ENCODE measurements at regions not wholly inside any gene's neighbourhood (a gene's known extent, or its start where the extent isn't known, plus 50 kb on each side); places are given as distances from the start of the nearest gene placed in this dataset.
"Not testable (repeated sequence)": the region's sequence is repeated elsewhere in the genome, so short reads cannot be mapped to it uniquely, and the experiment has no call there.

- WGBS = 95% methylated on average over 3 of the region's 3 CpGs
Measured at GRCh38 chr2:144920755-144921530, 401.0 kb upstream of the ZEB2 start.

GRCh38 chr2:144914622-144915318 is 394.9 kb upstream of the ZEB2 start:
- 40% methylated on average over 2 of the region's 2 CpGs for WGBS
- DNase-seq (ENCODE audit: extremely low spot score) = no peak
- H3K27ac ChIP-seq (ENCODE audit: low read depth) = no peak overlapping the region
- no peak overlapping the region for H3K4me3 ChIP-seq (ENCODE audit: low read depth, low read length)
- no peaks in the 10 kb centered on the region for H3K4me1 ChIP-seq (ENCODE audit: insufficient read depth)
- H3K36me3 ChIP-seq (ENCODE audit: insufficient read depth) = no peaks in the 10 kb centered on the region

More at GRCh38 chr2:144920755-144921530, 401.0 kb upstream of the ZEB2 start:
- no peak overlapping the region for H3K27ac ChIP-seq (ENCODE audit: low read depth)
- H3K4me1 ChIP-seq (ENCODE audit: insufficient read depth) = no peaks in the 10 kb centered on the region
- DNase-seq (ENCODE audit: extremely low spot score) = no peak
- H3K4me3 ChIP-seq (ENCODE audit: low read depth, low read length) = no peak overlapping the region
- H3K36me3 ChIP-seq (ENCODE audit: insufficient read depth) = no peaks in the 10 kb centered on the region

- Histone ChIP-seq H3K27ac (ENCODE audit: low read depth) (no peak overlapping the region), H3K4me3 (ENCODE audit: low read depth, low read length) (no peak overlapping the region), H3K4me1 (ENCODE audit: insufficient read depth) (no peaks in the 10 kb centered on the region), H3K36me3 (ENCODE audit: insufficient read depth) (no peaks in the 10 kb centered on the region)
- 67% methylated on average over 1 of the region's 1 CpG for WGBS
- DNase-seq (ENCODE audit: extremely low spot score) = no peak
Measured at GRCh38 chr2:144914113-144914512, 394.2 kb upstream of the ZEB2 start.

GRCh38 chr2:144912206-144912605 is 392.3 kb upstream of the ZEB2 start:
- H3K27ac ChIP-seq (ENCODE audit: low read depth) = no peak overlapping the region
- no peaks in the 10 kb centered on the region for H3K36me3 ChIP-seq (ENCODE audit: insufficient read depth)
- H3K4me1 ChIP-seq (ENCODE audit: insufficient read depth) = no peaks in the 10 kb centered on the region
- no peak for DNase-seq (ENCODE audit: extremely low spot score)
- no peak overlapping the region for H3K4me3 ChIP-seq (ENCODE audit: low read depth, low read length)
- WGBS = 92% methylated on average over 2 of the region's 2 CpGs

- Histone ChIP-seq H3K27ac (ENCODE audit: low read depth) (no peak overlapping the region), H3K4me3 (ENCODE audit: low read depth, low read length) (no peak overlapping the region), H3K36me3 (ENCODE audit: insufficient read depth) (no peaks in the 10 kb centered on the region), H3K4me1 (ENCODE audit: insufficient read depth) (no peaks in the 10 kb centered on the region)
- no peak for DNase-seq (ENCODE audit: extremely low spot score)
- 86% methylated on average over 2 of the region's 2 CpGs for WGBS
Measured at GRCh38 chr2:144905956-144906355, 386.0 kb upstream of the ZEB2 start.

- Histone ChIP-seq H3K36me3 (ENCODE audit: insufficient read depth) (no peaks in the 10 kb centered on the region), H3K27ac (ENCODE audit: low read depth) (no peak overlapping the region), H3K4me1 (ENCODE audit: insufficient read depth) (no peaks in the 10 kb centered on the region), H3K4me3 (ENCODE audit: low read depth, low read length) (no peak overlapping the region)
- DNase-seq (ENCODE audit: extremely low spot score) = no peak
- 97% methylated on average over 3 of the region's 3 CpGs for WGBS
Measured at GRCh38 chr2:144904612-144905011, 384.7 kb upstream of the ZEB2 start.

GRCh38 chr2:144903045-144903444 is 383.1 kb upstream of the ZEB2 start:
- 88% methylated on average over 17 of the region's 19 CpGs for whole genome bisulfite sequencing
- H3K27ac ChIP-seq (ENCODE audit: low read depth); H3K4me3 ChIP-seq (ENCODE audit: low read depth, low read length); H3K4me1 ChIP-seq (ENCODE audit: insufficient read depth); H3K36me3 ChIP-seq (ENCODE audit: insufficient read depth); DNase-seq (ENCODE audit: extremely low spot score): not testable (repeated sequence)

- H3K36me3 ChIP-seq (ENCODE audit: insufficient read depth); H3K4me3 ChIP-seq (ENCODE audit: low read depth, low read length); H3K4me1 ChIP-seq (ENCODE audit: insufficient read depth); DNase-seq (ENCODE audit: extremely low spot score); H3K27ac ChIP-seq (ENCODE audit: low read depth): not testable (repeated sequence)
- WGBS = 58% methylated on average over 3 of the region's 4 CpGs
Measured at GRCh38 chr2:144901386-144901785, 381.5 kb upstream of the ZEB2 start.

- WGBS = 80% methylated on average over 1 of the region's 1 CpG
- Histone ChIP-seq H3K27ac (ENCODE audit: low read depth) (no peak overlapping the region), H3K4me3 (ENCODE audit: low read depth, low read length) (no peak overlapping the region), H3K36me3 (ENCODE audit: insufficient read depth) (no peaks in the 10 kb centered on the region), H3K4me1 (ENCODE audit: insufficient read depth) (no peaks in the 10 kb centered on the region)
- no peak for DNase-seq (ENCODE audit: extremely low spot score)
Measured at GRCh38 chr2:144896341-144896740, 376.4 kb upstream of the ZEB2 start.

- H3K4me3 ChIP-seq (ENCODE audit: low read depth, low read length) = no peak overlapping the region
- 78% methylated on average over 8 of the region's 8 CpGs for WGBS
- no peak for DNase-seq (ENCODE audit: extremely low spot score)
- no peak overlapping the region for H3K27ac ChIP-seq (ENCODE audit: low read depth)
- no peaks in the 10 kb centered on the region for H3K36me3 ChIP-seq (ENCODE audit: insufficient read depth)
- H3K4me1 ChIP-seq (ENCODE audit: insufficient read depth) = no peaks in the 10 kb centered on the region
Measured at GRCh38 chr2:144894612-144895599, 375.0 kb upstream of the ZEB2 start.

GRCh38 chr2:144893464-144893863 is 373.5 kb upstream of the ZEB2 start:
- no peak for DNase-seq (ENCODE audit: extremely low spot score)
- Histone ChIP-seq H3K36me3 (ENCODE audit: insufficient read depth) (no peaks in the 10 kb centered on the region), H3K4me3 (ENCODE audit: low read depth, low read length) (no peak overlapping the region), H3K27ac (ENCODE audit: low read depth) (no peak overlapping the region), H3K4me1 (ENCODE audit: insufficient read depth) (no peaks in the 10 kb centered on the region)
- 98% methylated on average over 4 of the region's 4 CpGs for WGBS

GRCh38 chr2:144890828-144891227 is 370.9 kb upstream of the ZEB2 start:
- H3K36me3 ChIP-seq (ENCODE audit: insufficient read depth) = no peaks in the 10 kb centered on the region
- no peak overlapping the region for H3K4me3 ChIP-seq (ENCODE audit: low read depth, low read length)
- no peak overlapping the region for H3K27ac ChIP-seq (ENCODE audit: low read depth)
- no peak for DNase-seq (ENCODE audit: extremely low spot score)
- no peaks in the 10 kb centered on the region for H3K4me1 ChIP-seq (ENCODE audit: insufficient read depth)
- 56% methylated on average over 1 of the region's 1 CpG for WGBS

GRCh38 chr2:144889348-144889747 is 369.4 kb upstream of the ZEB2 start:
- 95% methylated on average over 5 of the region's 5 CpGs for WGBS
- no peak for DNase-seq (ENCODE audit: extremely low spot score)
- no peaks in the 10 kb centered on the region for H3K4me1 ChIP-seq (ENCODE audit: insufficient read depth)
- no peaks in the 10 kb centered on the region for H3K36me3 ChIP-seq (ENCODE audit: insufficient read depth)
- H3K27ac ChIP-seq (ENCODE audit: low read depth) = no peak overlapping the region
- H3K4me3 ChIP-seq (ENCODE audit: low read depth, low read length) = no peak overlapping the region
